Posterior cingulate gyrus (tissue), 11 donors: ENCODE measurements at regions not wholly inside any gene's neighbourhood (a gene's known extent, or its start where the extent isn't known, plus 50 kb on each side); places are given as distances from the start of the nearest gene placed in this dataset.
A peak's percentile ranks its signal among the peaks of the same experiment; 100 is the strongest.

Experiments
- DNase-seq, 10 donors: peaks; one replicate each; pipeline versions ENCODE4 v3.0.0 to v3.0.0-alpha.2; 2020 to 2021; ENCODE audit warnings: mixed read lengths in 3 of 10
- intact Hi-C: fragments of 100-400 bp; cut with DNase I; formaldehyde crosslinking; loops from one replicate; pipeline ENCODE4 v1.15.1; 2023

GRCh38 chr18:24958001-24958400 is 394.0 kb downstream of the ZNF521 start:
- DNase-seq = no peak
- intact Hi-C loops = no loop called here

- intact Hi-C loops = no loop called here
- DNase-seq = no peak
Observed at GRCh38 chr18:24959051-24959476, 392.9 kb downstream of the ZNF521 start.

- DNase-seq = no peak
- intact Hi-C loops = no loop called here
Observed at GRCh38 chr18:24964216-24964615, 387.8 kb downstream of the ZNF521 start.

GRCh38 chr18:24968238-24968775 is 383.7 kb downstream of the ZNF521 start:
- intact Hi-C loops = no loop called here
- no peak for DNase-seq

- DNase-seq = no peak
- intact Hi-C loops = no loop called here
Observed at GRCh38 chr18:24972577-24972976, 379.4 kb downstream of the ZNF521 start.

GRCh38 chr18:24974431-24974830 is 377.5 kb downstream of the ZNF521 start:
- intact Hi-C loops = no loop called here

GRCh38 chr18:24975496-24976372 is 376.2 kb downstream of the ZNF521 start:
- no peak for DNase-seq
- intact Hi-C loops = no loop called here

More at GRCh38 chr18:24974431-24974830, 377.5 kb downstream of the ZNF521 start:
- no peak for DNase-seq

GRCh38 chr18:24976502-24976901 is 375.5 kb downstream of the ZNF521 start:
- intact Hi-C loops = no loop called here
- DNase-seq = no peak

GRCh38 chr18:24979235-24979634 is 372.7 kb downstream of the ZNF521 start:
- no peak for DNase-seq
- intact Hi-C loops = no loop called here

GRCh38 chr18:24982831-24983230 is 369.1 kb downstream of the ZNF521 start:
- intact Hi-C loops = no loop called here

GRCh38 chr18:24983566-24984139 is 368.3 kb downstream of the ZNF521 start:
- DNase-seq = no peak
- intact Hi-C loops = no loop called here

More at GRCh38 chr18:24982831-24983230, 369.1 kb downstream of the ZNF521 start:
- DNase-seq = no peak

- intact Hi-C loops = no loop called here
- DNase-seq = no peak
Observed at GRCh38 chr18:24985586-24985985, 366.4 kb downstream of the ZNF521 start.

- DNase-seq = no peak
- intact Hi-C loops = no loop called here
Observed at GRCh38 chr18:24986666-24987302, 365.2 kb downstream of the ZNF521 start.

GRCh38 chr18:24987303-24988252 is 364.4 kb downstream of the ZNF521 start:
- intact Hi-C loops = no loop called here
- DNase-seq = peak in 1 of 10 donors; percentile 17

- intact Hi-C loops = no loop called here
- no peak for DNase-seq
Observed at GRCh38 chr18:24988253-24988840, 363.6 kb downstream of the ZNF521 start.

GRCh38 chr18:24989760-24990593 is 362.0 kb downstream of the ZNF521 start:
- DNase-seq = no peak
- intact Hi-C loops = no loop called here

GRCh38 chr18:24990671-24991134 is 361.3 kb downstream of the ZNF521 start:
- intact Hi-C loops = no loop called here
- DNase-seq = no peak

GRCh38 chr18:24991141-24992060 is 360.6 kb downstream of the ZNF521 start:
- no peak for DNase-seq
- intact Hi-C loops = no loop called here
